Large intestine (tissue), 3 donors: ENCODE measurements at regions not wholly inside any gene's neighbourhood (a gene's known extent, or its start where the extent isn't known, plus 50 kb on each side); places are given as distances from the start of the nearest gene placed in this dataset.
"Not testable (repeated sequence)": the region's sequence is repeated elsewhere in the genome, so short reads cannot be mapped to it uniquely, and the experiment has no call there.

Experiments used
- DNase-seq, 2 donors: peaks; one replicate each; pipeline versions ENCODE4 v3.0.0 to v3.0.0-alpha.2; 2013
- H3K27ac ChIP-seq: one replicate; pipeline ENCODE4 v1.5.1; 2013; ENCODE audit warnings: low read length
- H3K27me3 ChIP-seq: 2 replicates; pipeline ENCODE4 v1.6.1; 2013; ENCODE audit warnings: low read length; ENCODE audit not compliant: control insufficient read depth, insufficient read depth
- H3K36me3 ChIP-seq: 2 replicates; pipeline ENCODE4 v1.6.1; 2013; ENCODE audit warnings: low read length; ENCODE audit not compliant: control insufficient read depth, insufficient read depth
- H3K4me1 ChIP-seq: one replicate; pipeline ENCODE4 v1.6.1; 2013; ENCODE audit warnings: low read length; ENCODE audit not compliant: control insufficient read depth, insufficient read depth
- H3K4me3 ChIP-seq: one replicate; pipeline ENCODE4 v1.5.1; 2013; ENCODE audit warnings: low read length
- H3K9me3 ChIP-seq: one replicate; pipeline ENCODE4 v1.6.1; 2013; ENCODE audit warnings: mild to moderate bottlenecking, low read depth, low read length, moderate library complexity; ENCODE audit not compliant: control insufficient read depth
- WGBS: methylation state at CpG from one replicate; pipeline ENCODE4 v1.1.5; 2013; ENCODE audit warnings: low lambda C conversion rate; ENCODE audit not compliant: insufficient coverage; 5-methylcytosine and 5-hydroxymethylcytosine counted together

DNA sequence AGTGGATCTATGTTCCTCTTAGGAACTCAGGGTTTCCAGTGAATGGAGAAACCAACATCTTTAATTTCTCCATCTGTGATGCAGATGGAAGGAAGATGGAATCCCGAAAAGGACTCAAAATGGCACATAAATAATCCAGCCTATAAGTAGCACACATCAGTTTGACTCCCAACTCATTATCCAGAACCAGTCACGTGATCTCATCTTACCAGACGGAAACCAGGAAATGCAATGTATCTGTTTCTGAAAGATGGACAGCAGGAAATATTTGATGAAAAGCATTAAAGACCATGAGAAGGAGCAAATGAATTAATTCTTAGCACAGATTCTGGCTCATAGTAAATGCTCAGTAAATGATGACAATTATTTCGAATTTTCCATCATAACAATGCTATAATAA is 443.1 kb upstream of the FMR1 start:
- no peak overlapping the region for H3K4me3 ChIP-seq
- H3K4me1 ChIP-seq = no peaks in the 10 kb centered on the region
- WGBS = no CpG with 5 or more reads among the region's 4 CpGs
- H3K9me3 ChIP-seq = no peaks in the 10 kb centered on the region
- no peak overlapping the region for H3K27ac ChIP-seq
- no peaks in the 10 kb centered on the region for H3K27me3 ChIP-seq
- no peak for DNase-seq
- H3K36me3 ChIP-seq = no peaks in the 10 kb centered on the region

DNA sequence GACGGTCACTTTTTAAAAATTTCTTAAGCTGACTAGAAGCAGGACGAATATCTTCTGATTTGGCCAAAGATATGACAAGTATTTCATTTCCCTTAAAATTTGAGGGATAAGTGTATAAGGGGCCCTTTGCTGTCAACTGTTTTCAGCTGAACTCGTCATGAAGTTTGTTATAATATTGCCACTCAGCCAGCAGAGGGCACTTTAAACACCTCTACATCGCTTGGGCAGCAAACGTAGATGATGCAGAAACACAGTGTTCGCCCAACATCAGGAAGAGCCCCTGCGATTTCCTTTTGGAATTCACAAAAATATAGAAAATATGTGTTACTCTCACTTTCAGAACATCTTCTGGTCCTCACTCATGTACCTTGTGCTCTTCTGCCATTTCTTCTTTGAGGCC is 435.7 kb upstream of the FMR1 start:
- no peak for DNase-seq
- Histone ChIP-seq H3K4me3 (no peak overlapping the region), H3K27me3 (no peaks in the 10 kb centered on the region), H3K36me3 (no peaks in the 10 kb centered on the region), H3K27ac (no peak overlapping the region), H3K9me3 (no peaks in the 10 kb centered on the region), H3K4me1 (no peaks in the 10 kb centered on the region)
- no CpG with 5 or more reads among the region's 7 CpGs for WGBS

DNA sequence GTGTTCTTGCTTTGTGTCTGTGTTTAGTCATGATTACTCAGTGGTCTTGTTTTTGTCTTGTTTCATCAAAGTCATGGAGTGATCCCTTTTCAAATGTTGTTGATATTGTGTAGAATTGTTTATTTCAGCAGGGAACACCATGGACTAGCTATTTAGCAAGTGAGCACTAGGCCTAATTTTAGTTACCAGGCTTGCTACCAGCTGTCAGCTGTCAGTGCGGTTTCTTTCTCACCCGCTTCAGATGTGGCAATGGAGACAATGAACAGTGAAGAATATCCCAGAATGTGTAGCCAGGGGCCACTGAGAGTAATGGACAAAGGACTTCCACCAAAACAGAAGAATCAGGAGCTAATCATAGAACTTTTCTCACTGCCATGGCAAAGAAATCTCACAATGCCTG is 432.8 kb upstream of the FMR1 start:
- DNase-seq = no peak
- Histone ChIP-seq H3K36me3 (no peaks in the 10 kb centered on the region), H3K27me3 (no peaks in the 10 kb centered on the region), H3K9me3 (no peaks in the 10 kb centered on the region), H3K4me3 (no peak overlapping the region), H3K27ac (no peak overlapping the region), H3K4me1 (no peaks in the 10 kb centered on the region)
- no CpG with 5 or more reads among the region's 2 CpGs for WGBS

DNA sequence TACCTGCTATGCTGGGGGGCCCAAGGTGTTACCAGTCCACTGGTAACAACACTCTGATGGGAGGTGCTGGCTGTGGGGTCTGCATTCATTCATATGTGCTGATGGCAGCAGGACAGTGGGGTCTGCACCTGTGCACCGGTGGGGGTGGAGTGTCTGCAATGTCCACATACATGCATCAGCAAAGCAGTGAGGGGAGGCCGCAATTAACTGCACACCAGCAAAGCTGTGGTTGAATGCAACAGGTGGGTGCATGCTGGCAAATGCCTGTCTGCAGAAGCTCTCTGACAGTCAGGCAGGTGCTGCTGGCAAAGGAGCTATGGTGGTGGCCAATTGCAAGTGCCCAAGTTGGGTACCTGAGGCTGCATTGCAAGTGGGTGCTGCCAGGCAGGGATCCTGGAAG is 426.5 kb upstream of the FMR1 start:
- no CpG with 5 or more reads among the region's 2 CpGs for WGBS

DNA sequence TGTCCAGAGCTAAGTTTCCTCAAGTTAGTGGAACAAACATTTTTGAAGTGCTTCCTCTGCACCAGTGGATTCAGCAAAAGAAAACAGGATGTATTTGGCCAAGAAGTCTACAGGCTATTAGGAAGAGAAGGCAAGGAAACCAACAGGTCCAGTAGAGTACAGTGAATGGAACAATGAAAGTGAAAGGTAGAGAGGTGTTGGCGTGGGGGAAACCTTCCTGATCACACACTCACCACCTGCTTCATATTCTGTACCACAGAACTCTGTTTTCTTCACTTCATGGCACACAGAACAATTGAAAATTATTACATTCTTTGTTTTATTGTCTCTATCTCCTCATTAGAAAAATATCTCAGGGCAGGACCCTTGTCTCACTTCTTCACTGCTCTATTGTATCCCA is 417.4 kb upstream of the FMR1 start:
- Histone ChIP-seq H3K4me3 (no peak overlapping the region), H3K27ac (no peak overlapping the region), H3K4me1 (no peaks in the 10 kb centered on the region), H3K9me3 (no peaks in the 10 kb centered on the region), H3K27me3 (no peaks in the 10 kb centered on the region), H3K36me3 (no peaks in the 10 kb centered on the region)
- WGBS = no CpG with 5 or more reads among the region's 1 CpG
- no peak for DNase-seq

More for the DNA sequence above, 426.5 kb upstream of the FMR1 start:
- Histone ChIP-seq H3K4me3 (no peak overlapping the region), H3K4me1 (no peaks in the 10 kb centered on the region), H3K27ac (no peak overlapping the region), H3K27me3 (no peaks in the 10 kb centered on the region), H3K36me3 (no peaks in the 10 kb centered on the region), H3K9me3 (no peaks in the 10 kb centered on the region)
- DNase-seq = no peak

DNA sequence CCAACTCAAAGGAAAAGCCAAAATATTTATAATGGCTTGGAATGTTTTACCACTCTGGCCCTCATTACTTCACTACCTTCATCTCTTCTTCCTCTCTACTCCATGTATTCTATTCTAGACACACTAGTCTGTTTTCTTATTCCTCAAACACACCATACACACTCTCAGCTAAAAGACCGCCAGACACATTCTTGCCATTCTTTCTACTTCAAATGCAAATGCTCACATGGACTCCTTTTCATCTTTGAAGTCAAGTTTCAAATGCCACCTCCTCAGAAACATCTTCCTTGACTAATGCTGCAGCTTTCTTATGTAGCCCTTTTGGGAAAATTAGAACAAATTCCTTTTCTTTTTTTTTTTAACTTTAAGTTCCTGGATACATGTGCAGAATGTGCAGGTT is 412.9 kb upstream of the FMR1 start:
- Histone ChIP-seq H3K27ac (no peak overlapping the region), H3K4me1 (no peaks in the 10 kb centered on the region), H3K4me3 (no peak overlapping the region), H3K27me3 (no peaks in the 10 kb centered on the region), H3K9me3 (no peaks in the 10 kb centered on the region), H3K36me3 (no peaks in the 10 kb centered on the region)
- no CpG with 5 or more reads among the region's 1 CpG for WGBS
- DNase-seq = no peak

DNA sequence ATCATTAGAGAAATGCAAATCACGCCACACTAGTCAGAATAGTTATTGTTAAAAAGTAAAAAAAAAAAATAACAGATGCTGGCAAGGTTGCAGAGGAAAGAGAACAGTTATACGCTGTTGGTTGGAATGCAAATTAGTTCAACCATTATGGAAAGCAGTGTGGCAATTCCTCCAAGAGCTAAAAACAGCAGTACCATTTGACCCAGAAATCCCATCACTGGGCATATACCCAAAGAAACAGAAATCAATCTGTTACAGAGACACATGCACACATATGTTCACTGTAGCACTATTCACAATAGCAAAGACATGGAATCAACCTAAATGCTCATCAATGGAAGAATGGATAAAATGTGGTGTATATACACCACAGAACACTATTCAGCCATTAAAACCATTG is 388.7 kb upstream of the FMR1 start:
- H3K4me1 ChIP-seq = no peaks in the 10 kb centered on the region
- H3K27me3 ChIP-seq = no peaks in the 10 kb centered on the region
- no peaks in the 10 kb centered on the region for H3K36me3 ChIP-seq
- no peaks in the 10 kb centered on the region for H3K9me3 ChIP-seq
- H3K27ac ChIP-seq = no peak overlapping the region
- no CpG with 5 or more reads among the region's 2 CpGs for WGBS
- no peak for DNase-seq
- no peak overlapping the region for H3K4me3 ChIP-seq

DNA sequence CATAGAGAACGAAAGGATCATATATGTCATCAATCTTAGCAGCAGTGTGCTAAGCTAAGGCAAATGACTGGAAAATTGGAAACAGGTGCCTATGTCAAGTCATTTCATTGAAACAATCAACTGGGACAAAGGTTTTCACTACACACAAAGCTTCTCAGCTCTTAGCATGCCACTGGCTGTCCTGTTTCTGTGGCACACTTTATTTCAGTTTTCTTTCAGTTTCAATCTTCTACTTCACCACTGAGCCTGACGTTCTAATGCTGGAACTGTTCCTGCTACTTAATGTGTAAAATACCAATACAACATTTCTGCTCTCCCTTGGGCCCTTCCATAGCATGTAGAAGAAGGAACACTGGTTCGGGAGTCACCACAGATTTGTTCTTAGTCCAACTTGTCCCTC is 378.3 kb upstream of the FMR1 start:
- WGBS = no CpG with 5 or more reads among the region's 3 CpGs

DNA sequence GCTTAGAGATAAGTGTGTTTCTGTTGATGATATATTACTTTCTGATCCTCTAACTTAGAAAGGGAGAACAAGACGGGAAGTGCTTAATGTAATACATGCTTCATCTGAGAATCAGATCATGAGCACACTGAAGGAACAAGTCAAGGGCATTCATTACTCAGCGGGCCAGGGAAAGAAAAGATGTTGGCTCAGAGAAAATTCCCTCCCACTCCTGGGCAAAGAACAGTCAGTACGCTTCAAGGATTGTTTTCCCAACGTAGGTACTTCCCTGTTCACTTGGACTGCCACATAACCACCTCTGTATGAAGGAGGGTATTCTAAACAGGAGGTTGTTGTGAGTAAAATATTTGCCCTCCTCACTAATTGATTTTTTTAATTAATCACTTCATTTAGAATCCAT is 374.5 kb upstream of the FMR1 start:
- Histone ChIP-seq H3K4me3 (no peak overlapping the region), H3K36me3 (no peaks in the 10 kb centered on the region), H3K9me3 (no peaks in the 10 kb centered on the region), H3K4me1 (no peaks in the 10 kb centered on the region), H3K27ac (no peak overlapping the region), H3K27me3 (no peaks in the 10 kb centered on the region)
- no peak for DNase-seq
- no CpG with 5 or more reads among the region's 4 CpGs for WGBS

More for the DNA sequence above, 378.3 kb upstream of the FMR1 start:
- Histone ChIP-seq H3K36me3 (no peaks in the 10 kb centered on the region), H3K4me1 (no peaks in the 10 kb centered on the region), H3K27me3 (no peaks in the 10 kb centered on the region), H3K4me3 (no peak overlapping the region), H3K9me3 (no peaks in the 10 kb centered on the region), H3K27ac (no peak overlapping the region)
- no peak for DNase-seq

DNA sequence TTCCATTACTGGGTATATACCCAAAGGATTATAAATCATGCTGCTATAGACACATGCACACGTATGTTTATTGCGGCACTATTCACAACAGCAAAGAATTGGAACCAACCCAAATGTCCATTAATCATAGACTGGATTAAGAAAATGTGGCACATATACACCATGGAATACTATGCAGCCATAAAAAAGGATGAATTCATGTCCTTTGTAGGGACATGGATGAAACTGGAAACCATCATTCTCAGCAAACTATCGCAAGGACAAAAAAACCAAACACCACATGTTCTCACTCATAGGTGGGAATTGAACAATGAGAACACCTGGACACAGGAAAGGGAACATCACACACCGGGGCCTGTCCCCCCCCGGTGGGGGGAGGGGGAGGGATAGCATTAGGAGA is 363.7 kb upstream of the FMR1 start:
- H3K4me1 ChIP-seq, H3K9me3 ChIP-seq, DNase-seq, H3K36me3 ChIP-seq, H3K27ac ChIP-seq, H3K27me3 ChIP-seq, H3K4me3 ChIP-seq: not testable (repeated sequence)
- WGBS = no CpG with 5 or more reads among the region's 5 CpGs

DNA sequence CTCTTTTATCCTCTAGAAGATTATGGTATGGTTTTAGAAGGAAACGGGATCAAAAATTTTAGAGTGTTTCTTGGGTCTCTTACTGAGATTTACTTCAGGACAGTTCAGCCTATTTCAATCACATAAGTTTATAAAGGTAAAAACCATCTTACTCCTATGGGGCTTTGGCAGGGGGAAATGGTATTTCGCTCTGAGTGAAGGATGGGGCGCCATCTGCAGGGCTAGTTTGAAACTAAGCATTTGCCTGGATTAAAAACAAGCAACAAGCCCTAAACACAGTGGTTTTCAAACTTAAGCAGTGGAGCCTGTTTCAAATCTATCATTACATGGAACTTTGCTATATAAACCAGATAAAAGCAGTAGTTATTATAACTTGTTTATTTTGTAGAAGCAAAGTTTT is 361.5 kb upstream of the FMR1 start:
- Histone ChIP-seq H3K27me3 (no peaks in the 10 kb centered on the region), H3K36me3 (no peaks in the 10 kb centered on the region), H3K27ac (no peak overlapping the region), H3K9me3 (no peaks in the 10 kb centered on the region), H3K4me1 (no peaks in the 10 kb centered on the region), H3K4me3 (no peak overlapping the region)
- no peak for DNase-seq
- no CpG with 5 or more reads among the region's 3 CpGs for WGBS
